Endothelial cell of umbilical vein (primary cell): ENCODE measurements at regions not wholly inside any gene's neighbourhood (a gene's known extent, or its start where the extent isn't known, plus 50 kb on each side); places are given as distances from the start of the nearest gene placed in this dataset.

ENCODE experiments used
- BruUV-seq: library from RNA; stranded (reverse); fragments of 400-500 nt; replicated peaks from 2 replicates; lab custom pipeline; 2021; lab: Mats Ljungman, UMichigan
- CTCF ChIA-PET: fragments of 300-600, 350-600 bp; sonication (Branson Sonifier 250); formaldehyde crosslinking; loops from one replicate; lab custom pipeline; 2021; ENCODE audit warnings: antibody characterized with exemption, inconsistent platforms; lab: Charles Lee
- POLR2A ChIA-PET: fragments of 300-600, 350-600 bp; sonication (Branson Sonifier 250); formaldehyde crosslinking; loops from one replicate; lab custom pipeline; 2021; ENCODE audit warnings: antibody characterized with exemption, inconsistent platforms; lab: Charles Lee
- DNase-seq: peaks from one replicate; pipeline ENCODE4 v3.0.0-alpha.2; 2011; ENCODE audit warnings: low read depth, low spot score
- FAIRE-seq: peaks from 2 replicates; lab custom pipeline; 2011; peaks lifted over from hg19 to GRCh38; lab: Jason Lieb, UNC
- H2AFZ ChIP-seq: 2 replicates; pipeline ENCODE4 v1.6.0; 2012; ENCODE audit warnings: low read depth, low read length, control low read depth, inconsistent platforms
- H3K27ac ChIP-seq: 2 replicates; pipeline ENCODE4 v1.5.1; 2011; ENCODE audit warnings: low read depth, mild to moderate bottlenecking, control low read depth, low read length, moderate library complexity; ENCODE audit not compliant: insufficient read depth
- H3K27me3 ChIP-seq, 2 experiments: 2 replicates each; pipeline versions ENCODE4 v1.6.0 to v1.6.1; 2011; ENCODE audit warnings: low read length in 2 of 2, mixed read lengths in 1 of 2; ENCODE audit not compliant: control insufficient read depth in 2 of 2, insufficient read depth in 2 of 2
- H3K36me3 ChIP-seq, 2 experiments: 2 replicates in 1 of 2; 3 replicates in 1 of 2; pipeline ENCODE4 v1.5.1; 2011; ENCODE audit warnings: low read length in 2 of 2, mild to moderate bottlenecking in 1 of 2, moderate library complexity in 1 of 2; ENCODE audit not compliant: control insufficient read depth in 2 of 2, insufficient read depth in 2 of 2; ENCODE audit errors: extremely low read depth in 1 of 2
- H3K4me1 ChIP-seq: 3 replicates; pipeline ENCODE4 v1.5.1; 2011; ENCODE audit warnings: mild to moderate bottlenecking, low read length; ENCODE audit not compliant: control insufficient read depth, insufficient read depth; ENCODE audit errors: extremely low read depth
- H3K4me2 ChIP-seq: 2 replicates; pipeline ENCODE4 v1.6.1; 2011; ENCODE audit warnings: low read length, control low read depth, mixed read lengths; ENCODE audit not compliant: insufficient read depth
- H3K4me3 ChIP-seq, 3 experiments: fragments of 200-600 bp in 1 of 3; sonication (generic), shearing (Covaris generic) in 1 of 3; replicated peaks in 1 of 3; 2 replicates each; pipeline ENCODE4 v1.5.1; 2011 to 2016; ENCODE audit warnings: control low read depth in 3 of 3, low read length in 3 of 3, mild to moderate bottlenecking in 2 of 3, inconsistent platforms in 1 of 3, low read depth in 1 of 3, moderate library complexity in 1 of 3; ENCODE audit not compliant: insufficient read depth in 1 of 3
- H3K79me2 ChIP-seq: 2 replicates; pipeline ENCODE4 v1.6.0; 2012; ENCODE audit warnings: low read length, inconsistent platforms; ENCODE audit not compliant: control insufficient read depth, insufficient read depth
- H3K9ac ChIP-seq: replicated peaks from 2 replicates; pipeline ENCODE3; 2011; ENCODE audit warnings: low read length, control low read depth; ENCODE audit not compliant: insufficient read depth; ENCODE audit errors: extremely low read depth
- H3K9me1 ChIP-seq: replicated peaks from 3 replicates; pipeline ENCODE4 v1.6.0; 2011; ENCODE audit warnings: mild to moderate bottlenecking, low read length; ENCODE audit not compliant: control insufficient read depth, insufficient read depth; ENCODE audit errors: extremely low read depth
- H3K9me3 ChIP-seq: replicated peaks from 2 replicates; pipeline ENCODE4 v1.5.1; 2012; ENCODE audit warnings: low read length, inconsistent platforms; ENCODE audit not compliant: control insufficient read depth, insufficient read depth
- H4K20me1 ChIP-seq: replicated peaks from 2 replicates; pipeline ENCODE3; 2011; ENCODE audit warnings: mild to moderate bottlenecking, low read length; ENCODE audit not compliant: control insufficient read depth, insufficient read depth; ENCODE audit errors: extremely low read depth
- FOS ChIP-seq: IDR thresholded peaks from 2 replicates; pipeline ENCODE4 v1.6.1; 2011; ENCODE audit warnings: mild to moderate bottlenecking, low read length, moderate library complexity, borderline replicate concordance; ENCODE audit not compliant: insufficient read depth
- GATA2 ChIP-seq: IDR thresholded peaks from 2 replicates; pipeline ENCODE4 v1.7.0; 2011; ENCODE audit warnings: low read depth, mild to moderate bottlenecking, moderate library complexity, mixed read lengths, low read length; ENCODE audit not compliant: insufficient read length, insufficient read depth
- JUN ChIP-seq: IDR thresholded peaks from 2 replicates; pipeline ENCODE4 v1.6.1; 2011; ENCODE audit warnings: borderline replicate concordance, low read depth; ENCODE audit not compliant: insufficient read length, insufficient read depth
- MYC ChIP-seq: IDR thresholded peaks from one replicate; pipeline ENCODE4 v1.6.1; 2011; ENCODE audit warnings: mild to moderate bottlenecking, low read depth, low read length
- POLR2A ChIP-seq: IDR thresholded peaks from 2 replicates; pipeline ENCODE4 v1.6.1; 2012; ENCODE audit warnings: low read depth, mild to moderate bottlenecking, control low read depth, low read length
- POLR2AphosphoS5 ChIP-seq: IDR thresholded peaks from 2 replicates; pipeline ENCODE4 v1.6.1; 2012; ENCODE audit warnings: low read depth, mild to moderate bottlenecking, control low read depth, low read length, moderate library complexity; ENCODE audit not compliant: insufficient read depth
- dilution Hi-C: fragments of 300-500 bp; cut with MboI; formaldehyde crosslinking; loops from one replicate; pipeline ENCODE4 v1.15.0; 2019; ENCODE audit warnings: low sequenced_read_pairs; ENCODE audit not compliant: extremely low pct_ligation_motif_present
- intact Hi-C: fragments of 100-400 bp; cut with micrococcal nuclease; formaldehyde crosslinking; loops from one replicate; pipeline ENCODE4 v1.10.0; 2022
- TF ChIP-seq, protein P1 (sequence below): IDR thresholded peaks from 2 replicates; pipeline ENCODE4 v1.6.1; 2011; ENCODE audit not compliant: insufficient read depth, insufficient read length
- TF ChIP-seq, protein P2 (sequence below), 2 donors: IDR thresholded peaks; 1 replicate in 1 of 2; 2 replicates in 1 of 2; pipeline ENCODE4 v1.5.1; 2011; ENCODE audit warnings: low read length in 2 of 2, mild to moderate bottlenecking in 2 of 2, moderate library complexity in 2 of 2, control low read depth in 1 of 2, inconsistent platforms in 1 of 2, low read depth in 1 of 2; ENCODE audit not compliant: insufficient read depth in 1 of 2; ENCODE audit errors: extremely low read depth in 1 of 2

- ChIA-PET CTCF (no interaction called here), POLR2A (no interaction called here)
- intact Hi-C loops: no loop called here
- no peak overlapping the region for H3K27ac ChIP-seq
- H3K4me3 ChIP-seq: no peak overlapping the region
- no peaks in the 10 kb centered on the region for H3K27me3 ChIP-seq
- dilution Hi-C loops: no loop called here
- H3K79me2 ChIP-seq: no peaks in the 10 kb centered on the region
- H3K9me1 ChIP-seq: no peaks in the 10 kb centered on the region
- H2AFZ ChIP-seq: no peak overlapping the region
- no peaks in the 10 kb centered on the region for H4K20me1 ChIP-seq
- H3K9ac ChIP-seq: no peak overlapping the region
- no peaks in the 10 kb centered on the region for H3K9me3 ChIP-seq
- BruUV-seq: no TSS peak
- no peaks in the 10 kb centered on the region for H3K36me3 ChIP-seq
- DNase-seq: no peak
- FAIRE-seq: peak; percentile 31
- no peak overlapping the region for H3K4me2 ChIP-seq
- H3K4me1 ChIP-seq: no peaks in the 10 kb centered on the region
- TF ChIP-seq MYC (no peak), GATA2 (no peak)
These were observed 160.5 kb upstream of the ADAMTS9 start for GRCh38 chr3:64848127-64848800.

- ChIA-PET POLR2A (no interaction called here), CTCF (interaction anchor here (0.9 to 1.8 kb wide), 2 partner anchors 9 to 13 kb away, joined by 3 to 5 read pairs; no protein-coding TSS in a partner anchor)
- no peak overlapping the region for H3K4me2 ChIP-seq
- intact Hi-C loops: no loop called here
- no peaks in the 10 kb centered on the region for H3K9me1 ChIP-seq
- no peak overlapping the region for H2AFZ ChIP-seq
- BruUV-seq: no TSS peak
- TF ChIP-seq JUN (no peak), POLR2AphosphoS5 (no peak), MYC (no peak), POLR2A (no peak), GATA2 (no peak), FOS (no peak)
- TF ChIP-seq, protein P1, sequence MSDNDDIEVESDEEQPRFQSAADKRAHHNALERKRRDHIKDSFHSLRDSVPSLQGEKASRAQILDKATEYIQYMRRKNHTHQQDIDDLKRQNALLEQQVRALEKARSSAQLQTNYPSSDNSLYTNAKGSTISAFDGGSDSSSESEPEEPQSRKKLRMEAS: no peak
- TF ChIP-seq, protein P2, sequence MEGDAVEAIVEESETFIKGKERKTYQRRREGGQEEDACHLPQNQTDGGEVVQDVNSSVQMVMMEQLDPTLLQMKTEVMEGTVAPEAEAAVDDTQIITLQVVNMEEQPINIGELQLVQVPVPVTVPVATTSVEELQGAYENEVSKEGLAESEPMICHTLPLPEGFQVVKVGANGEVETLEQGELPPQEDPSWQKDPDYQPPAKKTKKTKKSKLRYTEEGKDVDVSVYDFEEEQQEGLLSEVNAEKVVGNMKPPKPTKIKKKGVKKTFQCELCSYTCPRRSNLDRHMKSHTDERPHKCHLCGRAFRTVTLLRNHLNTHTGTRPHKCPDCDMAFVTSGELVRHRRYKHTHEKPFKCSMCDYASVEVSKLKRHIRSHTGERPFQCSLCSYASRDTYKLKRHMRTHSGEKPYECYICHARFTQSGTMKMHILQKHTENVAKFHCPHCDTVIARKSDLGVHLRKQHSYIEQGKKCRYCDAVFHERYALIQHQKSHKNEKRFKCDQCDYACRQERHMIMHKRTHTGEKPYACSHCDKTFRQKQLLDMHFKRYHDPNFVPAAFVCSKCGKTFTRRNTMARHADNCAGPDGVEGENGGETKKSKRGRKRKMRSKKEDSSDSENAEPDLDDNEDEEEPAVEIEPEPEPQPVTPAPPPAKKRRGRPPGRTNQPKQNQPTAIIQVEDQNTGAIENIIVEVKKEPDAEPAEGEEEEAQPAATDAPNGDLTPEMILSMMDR (IDR thresholded peaks at IDR 0.05; ENCODE audit: extremely low read depth in 1 of 2, insufficient read depth in 1 of 2, low read depth in 1 of 2, low read length in 2 of 2): no peak
- H4K20me1 ChIP-seq: no peaks in the 10 kb centered on the region
- DNase-seq (no peak), FAIRE-seq (no peak)
- H3K36me3 ChIP-seq: no peaks in the 10 kb centered on the region
- dilution Hi-C loops: no loop called here
- H3K4me1 ChIP-seq: no peaks in the 10 kb centered on the region
- no peak overlapping the region for H3K9ac ChIP-seq
- H3K4me3 ChIP-seq: no peak overlapping the region
- no peaks in the 10 kb centered on the region for H3K9me3 ChIP-seq
- H3K27ac ChIP-seq: no peak overlapping the region
- no peaks in the 10 kb centered on the region for H3K79me2 ChIP-seq
- H3K27me3 ChIP-seq: no peaks in the 10 kb centered on the region
These were observed 156.8 kb upstream of the ADAMTS9 start for GRCh38 chr3:64844558-64844957.
